Iris pigment epithelial cell (primary cell): ENCODE measurements at regions not wholly inside any gene's neighbourhood (a gene's known extent, or its start where the extent isn't known, plus 50 kb on each side); places are given as distances from the start of the nearest gene placed in this dataset.
"Not testable (repeated sequence)": the region's sequence is repeated elsewhere in the genome, so short reads cannot be mapped to it uniquely, and the experiment has no call there.

ENCODE experiments used
- DNase-seq: peaks from one replicate; pipeline ENCODE4 v3.0.0-alpha.2; 2011; ENCODE audit warnings: low read depth

GRCh38 chr1:99361406-99361805 lies 97.1 kb downstream of the PLPPR4 start:
- DNase-seq: no peak

GRCh38 chr1:99363531-99363930 lies 99.2 kb downstream of the PLPPR4 start:
- DNase-seq: no peak

GRCh38 chr1:99365141-99365540 lies 100.8 kb downstream of the PLPPR4 start:
- no peak for DNase-seq

GRCh38 chr1:99365545-99365944 lies 101.3 kb downstream of the PLPPR4 start:
- no peak for DNase-seq

- no peak for DNase-seq
These were observed 104.9 kb downstream of the PLPPR4 start for GRCh38 chr1:99369154-99369553.

- DNase-seq: peak; percentile 10
These were observed 106.2 kb downstream of the PLPPR4 start for GRCh38 chr1:99370476-99370875.

- no peak for DNase-seq
These were observed 107.1 kb downstream of the PLPPR4 start for GRCh38 chr1:99371413-99371812.

- DNase-seq: no peak
These were observed 109.8 kb downstream of the PLPPR4 start for GRCh38 chr1:99374109-99374508.

- not testable (repeated sequence) for DNase-seq
These were observed 110.4 kb downstream of the PLPPR4 start for GRCh38 chr1:99374693-99375092.

GRCh38 chr1:99384021-99384420 lies 119.7 kb downstream of the PLPPR4 start:
- no peak for DNase-seq

- no peak for DNase-seq
These were observed 121.6 kb downstream of the PLPPR4 start for GRCh38 chr1:99385852-99386251.

- DNase-seq: no peak
These were observed 132.1 kb downstream of the PLPPR4 start for GRCh38 chr1:99396389-99396788.

GRCh38 chr1:99397029-99397428 lies 132.7 kb downstream of the PLPPR4 start:
- DNase-seq: peak; percentile 6

- no peak for DNase-seq
These were observed 133.6 kb downstream of the PLPPR4 start for GRCh38 chr1:99397863-99398262.

- not testable (repeated sequence) for DNase-seq
These were observed 137.3 kb downstream of the PLPPR4 start for GRCh38 chr1:99401556-99401955.

- not testable (repeated sequence) for DNase-seq
These were observed 140.1 kb downstream of the PLPPR4 start for GRCh38 chr1:99404399-99404798.

- DNase-seq: not testable (repeated sequence)
These were observed 141.0 kb downstream of the PLPPR4 start for GRCh38 chr1:99405325-99405724.

- no peak for DNase-seq
These were observed 142.7 kb downstream of the PLPPR4 start for GRCh38 chr1:99407018-99407417.

GRCh38 chr1:99424087-99424486 lies 159.8 kb downstream of the PLPPR4 start:
- DNase-seq: no peak

GRCh38 chr1:99429754-99430153 lies 165.5 kb downstream of the PLPPR4 start:
- DNase-seq: no peak

- DNase-seq: no peak
These were observed 174.5 kb downstream of the PLPPR4 start for GRCh38 chr1:99438656-99439230.

- no peak for DNase-seq
These were observed 175.3 kb downstream of the PLPPR4 start for GRCh38 chr1:99439433-99440075.

GRCh38 chr1:99441299-99442095 lies 177.2 kb downstream of the PLPPR4 start:
- peak; percentile 26 for DNase-seq
